HG02852 (cell line): ENCODE measurements at regions not wholly inside any gene's neighbourhood (a gene's known extent, or its start where the extent isn't known, plus 50 kb on each side); places are given as distances from the start of the nearest gene placed in this dataset.

Experiments used
- ATAC-seq: cut with Tn5 transposase; IDR thresholded peaks from one replicate; pipeline ENCODE4 v1.9.1; 2021; ENCODE audit warnings: mild to moderate bottlenecking, moderate library complexity; ENCODE audit not compliant: unreplicated experiment

DNA sequence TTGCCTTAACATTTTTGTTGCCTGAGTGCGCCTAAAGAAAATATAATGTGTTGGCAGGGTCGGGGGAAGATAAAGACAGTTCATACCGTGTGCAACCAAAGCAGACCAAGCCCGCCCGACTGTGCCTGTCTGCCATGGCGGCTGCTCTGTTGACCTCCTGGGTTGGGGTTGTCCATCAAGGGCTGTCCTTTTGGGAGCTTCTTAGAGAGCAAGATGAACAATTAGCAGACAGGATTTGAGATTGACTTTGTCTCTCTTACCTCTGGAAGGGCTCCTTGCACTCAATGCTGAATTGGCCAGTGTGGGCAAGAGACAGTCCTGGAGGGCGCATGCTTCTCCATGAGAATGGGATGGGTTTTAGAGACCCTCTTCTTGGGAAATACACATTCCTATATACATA lies 319.6 kb downstream of the GLRX3 start:
- ATAC-seq, result no peak

DNA sequence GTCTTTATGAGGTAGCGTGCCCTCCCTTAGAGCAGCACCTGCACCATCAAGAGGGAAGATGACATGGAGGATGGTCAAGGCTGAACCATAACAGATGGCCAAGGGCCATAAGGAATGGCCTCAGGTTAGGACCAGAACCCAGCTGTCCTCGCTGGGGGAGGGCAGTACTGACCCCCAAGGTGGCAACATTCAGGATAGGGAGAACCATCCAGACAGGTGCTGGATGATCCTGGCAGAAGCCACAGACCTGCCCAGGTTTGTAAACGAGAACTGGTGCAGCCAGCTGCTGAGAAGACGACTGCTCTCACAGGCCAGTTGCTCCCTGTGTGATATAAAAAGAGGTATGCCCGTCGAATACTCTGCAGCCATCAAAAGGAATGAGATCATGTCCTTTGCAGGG lies 320.4 kb downstream of the GLRX3 start:
- ATAC-seq, result no peak

DNA sequence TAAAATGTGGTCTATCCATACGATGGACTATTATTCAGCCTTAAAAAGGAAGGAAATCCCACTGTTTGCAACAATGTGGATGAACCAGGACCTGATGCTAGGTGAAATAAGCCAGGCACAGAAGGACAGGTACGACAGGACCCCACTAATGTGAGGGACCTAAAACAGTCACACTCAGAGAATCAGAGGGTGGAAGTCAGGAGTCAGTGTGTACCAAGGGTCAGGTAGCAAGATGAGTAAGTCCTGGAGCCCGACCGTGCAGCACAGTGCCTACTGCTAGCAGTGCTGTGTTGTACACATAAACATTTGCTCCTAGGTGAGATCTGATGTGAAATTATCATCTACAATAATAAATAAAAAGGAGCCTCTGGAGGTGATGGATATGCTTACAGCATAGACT lies 322.3 kb downstream of the GLRX3 start:
- no peak for ATAC-seq

DNA sequence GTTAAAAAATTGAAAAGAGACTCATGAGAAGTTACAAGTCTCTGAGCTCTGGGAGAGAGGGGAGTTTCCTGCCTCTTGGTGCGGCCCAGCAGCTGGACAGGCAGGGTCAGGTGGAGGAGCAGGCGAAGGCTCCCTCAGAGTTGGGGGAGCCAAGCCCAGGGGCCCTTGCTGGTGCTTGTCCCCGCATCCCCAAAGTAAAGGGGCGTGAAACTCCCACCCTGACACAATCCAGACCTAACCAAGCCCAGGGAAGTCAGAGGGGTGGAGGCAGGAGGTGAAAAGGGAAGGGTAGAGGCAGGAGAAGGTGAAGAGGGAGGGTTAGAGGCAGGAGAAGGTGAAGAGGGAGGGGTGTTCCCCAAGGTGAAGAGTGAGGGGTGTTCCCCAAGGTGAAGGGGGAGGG lies 322.8 kb downstream of the GLRX3 start:
- ATAC-seq, result no peak

DNA sequence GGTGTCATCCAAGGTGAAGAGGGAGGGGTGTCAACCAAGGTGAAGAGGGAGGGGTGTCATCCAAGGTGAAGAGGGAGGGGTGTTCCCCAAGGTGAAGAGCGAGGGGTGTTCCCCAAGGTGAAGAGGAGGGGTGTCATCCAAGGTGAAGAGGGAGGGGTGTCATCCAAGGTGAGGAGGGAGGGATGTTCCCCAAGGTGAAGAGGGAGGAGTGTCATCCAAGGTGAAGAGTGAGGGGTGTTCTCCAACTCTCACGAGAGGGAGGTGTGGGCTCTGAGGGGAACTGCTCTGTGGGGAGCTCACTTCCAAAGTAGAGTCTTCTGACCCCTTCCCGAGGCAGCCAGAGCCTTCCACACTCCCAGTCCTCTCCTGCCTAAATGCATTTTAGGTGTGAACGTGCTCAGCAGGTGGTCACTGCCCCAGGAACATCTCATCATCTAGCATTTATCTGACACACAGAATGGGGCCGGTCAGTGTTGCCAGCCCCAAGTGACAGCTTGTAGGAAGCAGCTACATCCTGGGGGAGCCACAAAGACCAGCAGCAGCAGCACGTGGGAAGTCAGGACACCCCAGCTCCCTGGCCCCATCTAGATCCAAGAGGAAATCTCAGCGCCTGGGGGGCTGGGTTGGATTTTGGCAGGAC lies 323.8 kb downstream of the GLRX3 start:
- no peak for ATAC-seq

DNA sequence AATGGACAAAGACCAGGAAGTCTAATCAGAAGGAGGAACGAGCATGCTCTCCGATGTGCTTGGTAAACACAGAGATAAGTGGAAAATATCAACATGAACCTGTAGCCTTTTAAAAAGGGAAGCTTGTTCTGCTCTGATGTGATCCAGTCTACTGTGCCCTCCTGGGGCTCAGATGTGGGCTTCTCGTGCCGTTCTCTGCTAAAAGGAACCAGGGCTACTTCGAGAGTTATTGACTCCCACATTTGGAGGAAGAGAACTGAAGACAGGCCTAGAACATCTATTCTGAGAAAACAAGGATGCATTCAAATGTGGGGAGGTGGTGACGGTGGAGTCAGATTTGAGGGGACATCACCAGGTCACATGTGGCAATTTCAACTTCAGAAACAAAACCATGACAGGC lies 325.4 kb downstream of the GLRX3 start:
- no peak for ATAC-seq

DNA sequence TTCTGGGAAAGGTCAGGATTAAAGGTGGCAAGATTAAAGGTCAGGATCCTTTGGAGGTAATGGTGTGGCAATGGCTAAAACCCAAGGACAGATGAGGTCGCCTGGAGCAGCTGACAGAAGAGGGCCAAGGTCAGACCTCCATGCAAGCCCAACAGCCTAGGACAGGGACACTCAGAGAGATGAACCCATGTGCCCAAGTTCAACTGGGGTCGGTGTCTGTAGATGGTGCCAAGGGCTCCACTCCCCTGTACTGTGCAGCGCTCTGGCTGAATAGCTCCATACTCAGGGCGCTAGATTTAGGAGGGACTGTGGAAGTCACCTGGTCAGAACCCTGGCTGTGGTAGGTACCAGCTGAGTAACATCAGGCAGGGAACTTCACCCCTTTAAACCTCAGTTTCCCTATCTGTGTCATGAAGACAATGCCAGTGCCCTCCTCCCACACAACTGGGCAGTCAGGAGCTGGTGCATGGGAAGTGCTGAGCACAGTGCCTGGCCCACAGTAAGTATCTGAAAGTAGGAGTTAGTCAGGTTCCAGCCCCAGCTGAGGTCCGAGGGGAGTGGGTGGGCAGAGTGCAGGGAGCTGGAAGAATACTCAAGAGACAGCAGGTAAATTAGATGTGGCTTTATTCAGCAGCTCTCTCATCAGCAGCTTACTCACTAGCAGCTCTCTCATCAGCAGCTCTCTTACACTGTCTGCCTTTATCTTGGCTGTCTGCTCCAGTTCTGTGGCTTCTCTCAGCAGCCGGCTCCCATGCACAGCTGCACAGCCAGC lies 327.1 kb downstream of the GLRX3 start:
- ATAC-seq, result no peak

DNA sequence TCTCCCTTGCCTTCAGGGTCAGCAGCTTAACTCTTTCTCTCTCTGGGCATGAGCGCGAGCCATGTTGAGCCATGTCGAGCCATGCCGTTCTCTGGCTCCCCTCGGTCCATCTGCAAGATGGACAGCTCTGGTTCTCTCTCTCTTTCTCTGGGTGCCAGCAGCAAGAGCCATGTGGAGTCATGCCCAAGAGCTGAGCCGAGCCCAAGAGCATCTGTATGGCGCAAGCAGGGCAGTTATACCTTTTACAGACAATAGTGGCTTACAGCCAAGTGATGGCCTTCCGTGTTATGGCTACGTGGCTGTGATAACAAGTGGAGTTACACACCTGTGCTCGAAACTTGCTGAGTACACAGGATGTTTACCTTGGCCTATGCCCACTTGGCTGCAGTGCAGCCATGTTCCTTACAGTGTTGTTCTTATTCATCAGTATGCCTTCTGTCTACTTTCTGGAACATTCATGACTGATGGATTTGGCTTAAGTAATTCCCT lies 327.7 kb downstream of the GLRX3 start:
- ATAC-seq, result no peak

DNA sequence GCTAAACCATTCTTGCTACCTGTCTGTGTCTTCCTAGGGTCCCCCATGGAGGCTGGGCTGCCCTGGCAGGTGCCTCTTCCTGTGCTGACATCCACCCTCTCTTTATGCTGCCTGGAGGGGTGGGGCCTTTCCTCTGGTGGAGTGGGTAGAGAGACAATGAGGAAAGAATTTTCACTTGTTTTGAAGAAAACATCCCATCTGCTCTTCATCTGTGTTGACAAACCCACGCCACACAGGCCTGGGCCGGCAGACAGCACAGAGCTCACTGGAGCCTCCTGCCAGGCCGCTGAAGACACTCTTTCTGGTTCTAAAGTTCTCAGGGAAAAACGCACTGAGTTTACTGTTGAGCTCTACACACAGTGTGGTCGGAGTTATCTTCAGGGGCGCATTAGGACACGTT lies 328.2 kb downstream of the GLRX3 start:
- no peak for ATAC-seq

DNA sequence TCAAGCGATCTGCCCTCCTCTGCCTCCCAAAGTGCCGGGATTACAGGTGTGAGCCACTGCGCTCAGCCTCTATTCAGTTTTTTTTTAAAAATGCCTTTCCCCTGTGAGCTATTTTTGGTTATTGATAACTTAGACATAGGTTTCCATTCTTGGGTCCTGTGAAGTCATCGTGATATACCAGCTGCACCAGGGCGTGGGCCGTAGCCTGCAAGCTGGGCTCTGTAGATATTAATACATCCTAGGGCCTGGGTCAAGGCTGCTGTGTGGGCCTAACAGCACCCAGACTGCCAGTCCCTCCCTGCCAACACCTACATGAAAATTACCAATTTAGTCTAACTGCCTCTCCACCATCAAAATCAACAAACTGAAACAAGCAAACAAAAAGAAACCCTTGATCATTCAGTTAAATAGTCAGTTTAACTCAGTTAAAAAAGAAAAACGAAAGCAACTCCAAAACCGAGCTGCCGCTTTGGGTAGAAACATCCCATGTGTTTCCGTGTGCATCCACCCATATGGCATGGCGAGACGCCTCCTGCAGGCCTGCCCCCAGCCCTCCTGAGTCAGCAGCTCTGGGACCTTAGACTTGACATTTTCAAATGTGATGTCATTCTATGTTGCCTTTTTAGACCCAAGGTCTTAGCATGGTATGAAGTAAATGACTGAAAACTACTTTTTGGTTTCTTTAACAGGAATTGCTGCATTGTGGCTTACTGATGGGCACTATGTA lies 330.2 kb downstream of the GLRX3 start:
- no peak for ATAC-seq

DNA sequence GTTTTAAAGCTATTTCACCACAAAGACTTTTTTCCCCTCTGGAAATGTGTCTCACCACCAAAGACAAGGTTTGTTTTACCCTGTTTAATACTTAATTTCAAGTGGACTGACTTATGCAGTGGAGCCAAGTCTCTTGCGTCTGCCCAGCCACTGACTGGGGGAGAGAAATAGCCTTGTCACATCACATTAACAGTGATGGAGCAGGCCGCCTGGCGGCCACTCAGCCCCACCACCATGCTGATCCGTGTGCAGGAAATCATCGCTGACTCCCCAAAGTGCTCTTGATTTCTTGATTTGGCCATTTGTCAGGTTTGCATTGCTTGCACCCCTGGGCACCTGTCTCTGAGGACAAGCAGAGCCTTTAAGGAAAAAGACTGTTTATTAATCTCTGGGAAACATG lies 334.1 kb downstream of the GLRX3 start:
- ATAC-seq, result no peak

DNA sequence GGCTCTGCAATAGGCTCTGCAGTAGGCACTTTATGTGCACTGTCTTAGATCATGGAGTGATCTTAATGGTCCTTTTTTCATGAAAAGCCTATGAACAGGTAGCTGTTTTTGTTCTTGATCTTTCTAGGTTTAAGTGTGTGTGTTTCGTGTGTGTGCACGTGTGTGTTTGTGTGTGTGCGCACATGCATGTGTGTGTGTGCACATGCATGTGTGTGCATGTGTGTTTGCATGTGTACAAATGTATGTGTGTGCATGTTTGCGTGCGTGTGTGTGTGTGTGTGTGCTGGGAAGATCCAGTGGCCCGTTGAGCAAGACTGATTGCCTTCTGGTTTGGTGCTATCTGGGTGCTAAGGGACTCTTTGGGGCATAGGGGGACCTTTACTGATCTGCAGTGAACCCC lies 334.8 kb downstream of the GLRX3 start:
- ATAC-seq, result no peak

DNA sequence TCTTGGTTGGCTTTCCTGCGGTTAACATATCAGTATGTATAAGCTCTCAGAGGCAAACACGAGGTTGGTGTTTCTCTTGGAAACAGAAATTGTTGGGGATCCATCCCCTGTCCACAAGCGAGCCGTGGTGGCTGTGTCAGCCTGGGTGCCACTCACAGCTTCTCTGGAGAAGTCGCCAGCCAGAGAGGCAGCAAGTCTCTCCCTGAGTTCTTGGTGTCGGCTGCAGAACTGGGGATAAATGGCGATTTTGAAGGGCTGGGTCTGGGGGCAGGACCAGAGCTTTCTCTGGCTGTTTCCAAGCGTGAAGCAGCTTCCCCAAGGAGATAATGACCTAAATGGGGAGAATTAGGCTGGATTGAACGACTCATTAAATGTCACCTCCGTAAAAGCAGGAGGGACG lies 335.3 kb downstream of the GLRX3 start:
- ATAC-seq, result no peak

DNA sequence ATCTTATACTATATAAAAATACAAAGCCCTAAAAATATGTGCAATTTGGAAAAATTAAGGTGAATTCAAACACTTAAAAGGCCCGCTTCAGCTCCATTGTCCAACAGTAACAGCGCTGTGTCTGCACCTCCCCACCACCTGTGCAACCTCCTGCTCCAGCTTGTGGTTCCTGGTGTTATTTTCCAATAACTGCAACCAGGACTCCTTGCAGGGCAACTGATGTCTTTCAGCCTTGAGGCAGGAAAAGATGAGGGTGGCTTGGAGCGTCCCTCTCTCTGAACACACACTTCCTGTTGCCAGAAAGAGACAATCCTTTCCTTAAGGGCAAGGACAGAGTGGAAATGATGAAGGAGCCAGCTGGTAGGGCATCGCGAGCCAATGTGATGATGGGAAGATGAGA lies 336.0 kb downstream of the GLRX3 start:
- ATAC-seq, result no peak

DNA sequence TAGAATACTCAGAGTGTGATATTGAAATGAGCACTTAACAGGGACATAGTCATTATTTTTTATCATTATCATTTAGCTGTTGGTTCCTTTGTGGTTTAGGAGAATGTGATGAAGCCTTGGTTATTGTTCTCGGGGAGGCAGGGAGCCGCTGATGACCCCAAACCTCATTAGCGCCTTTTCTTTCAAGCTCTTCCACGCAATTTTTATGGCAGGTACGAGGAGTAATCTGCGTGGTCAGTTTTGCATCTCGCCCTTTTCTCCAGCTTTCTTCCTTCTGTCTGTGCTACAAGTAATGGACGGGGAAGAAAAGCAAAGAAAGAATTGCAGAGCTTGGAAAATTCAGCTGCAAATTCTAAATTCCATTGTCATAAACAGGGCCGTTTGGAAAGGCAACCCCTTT lies 338.4 kb downstream of the GLRX3 start:
- ATAC-seq, result no peak

DNA sequence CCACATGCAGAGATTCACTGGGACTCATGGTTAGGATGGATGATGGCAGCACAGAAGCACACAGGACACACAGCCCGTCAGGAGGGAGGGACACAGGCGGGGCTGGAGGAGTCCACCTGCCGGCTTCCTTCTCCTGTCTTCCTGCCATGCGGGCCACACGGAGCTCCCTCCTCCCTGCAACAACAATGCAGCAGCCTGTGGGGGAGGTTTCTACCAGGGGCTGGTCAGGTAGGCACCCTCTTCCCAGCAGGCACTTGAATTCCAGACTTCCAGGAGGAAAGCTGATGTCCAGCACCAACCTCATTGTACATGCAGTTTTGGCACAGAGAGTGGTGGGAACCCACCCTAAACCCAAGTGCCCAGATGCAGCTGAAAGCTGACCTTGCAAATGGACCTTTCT lies 341.2 kb downstream of the GLRX3 start:
- ATAC-seq, result no peak

DNA sequence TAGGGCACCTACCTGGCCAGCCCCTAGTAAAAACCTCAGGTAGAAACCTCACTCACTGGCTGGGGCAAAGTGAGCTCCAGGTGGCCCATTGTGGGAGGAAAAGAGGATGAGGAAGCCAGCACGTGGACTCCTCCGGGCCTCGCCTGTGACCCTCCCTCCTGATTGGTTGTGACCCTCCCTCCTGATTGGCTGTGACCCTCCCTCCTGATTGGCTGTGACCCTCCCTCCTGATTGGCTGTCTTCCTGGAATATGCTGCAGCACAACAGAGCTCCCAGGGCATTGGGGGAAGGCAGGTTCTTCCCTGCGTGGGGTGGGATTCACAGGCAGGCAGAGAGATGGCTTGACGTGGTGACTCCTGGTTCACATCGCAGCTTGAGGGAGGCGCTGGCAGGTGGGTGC lies 343.0 kb downstream of the GLRX3 start:
- ATAC-seq, result no peak

DNA sequence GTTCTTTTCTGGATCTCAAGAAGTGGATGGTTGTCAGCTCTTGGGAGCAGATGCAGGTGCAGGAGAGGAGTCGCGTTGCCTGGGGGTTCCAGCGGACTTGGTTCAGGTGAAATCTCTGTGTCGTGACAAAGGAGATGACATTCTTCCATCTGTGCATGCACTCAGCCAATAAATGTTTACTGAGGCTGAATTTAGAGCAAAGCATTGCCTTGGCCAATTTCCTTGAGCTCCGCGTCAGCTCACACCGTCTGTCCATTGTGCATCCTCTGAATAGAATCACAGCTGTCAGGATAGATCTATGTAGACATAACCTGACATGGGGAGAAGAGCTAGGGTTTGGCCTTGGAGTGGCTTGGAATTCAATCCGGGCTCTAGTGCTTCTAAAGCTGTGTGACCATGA lies 343.7 kb downstream of the GLRX3 start:
- no peak for ATAC-seq

DNA sequence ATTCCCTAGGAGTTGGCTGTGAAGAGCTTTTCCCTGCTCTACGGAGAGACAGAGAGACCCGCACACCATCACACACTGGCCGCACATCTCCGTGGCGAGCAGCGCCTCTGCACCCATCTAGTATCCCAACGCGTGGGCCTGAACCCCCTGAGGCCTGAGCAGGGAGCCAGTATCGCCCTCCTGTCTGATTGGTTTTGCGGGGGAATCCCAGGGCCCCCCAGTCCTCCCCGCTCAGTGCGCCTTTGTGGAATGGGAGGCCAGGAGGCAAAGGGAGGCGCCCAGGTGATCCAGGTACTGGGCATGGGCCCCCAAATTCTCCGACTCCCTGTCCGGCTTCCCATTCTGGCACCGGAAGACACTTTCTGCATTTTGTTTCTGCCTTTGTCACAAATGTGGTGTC lies 344.3 kb downstream of the GLRX3 start:
- no peak for ATAC-seq

DNA sequence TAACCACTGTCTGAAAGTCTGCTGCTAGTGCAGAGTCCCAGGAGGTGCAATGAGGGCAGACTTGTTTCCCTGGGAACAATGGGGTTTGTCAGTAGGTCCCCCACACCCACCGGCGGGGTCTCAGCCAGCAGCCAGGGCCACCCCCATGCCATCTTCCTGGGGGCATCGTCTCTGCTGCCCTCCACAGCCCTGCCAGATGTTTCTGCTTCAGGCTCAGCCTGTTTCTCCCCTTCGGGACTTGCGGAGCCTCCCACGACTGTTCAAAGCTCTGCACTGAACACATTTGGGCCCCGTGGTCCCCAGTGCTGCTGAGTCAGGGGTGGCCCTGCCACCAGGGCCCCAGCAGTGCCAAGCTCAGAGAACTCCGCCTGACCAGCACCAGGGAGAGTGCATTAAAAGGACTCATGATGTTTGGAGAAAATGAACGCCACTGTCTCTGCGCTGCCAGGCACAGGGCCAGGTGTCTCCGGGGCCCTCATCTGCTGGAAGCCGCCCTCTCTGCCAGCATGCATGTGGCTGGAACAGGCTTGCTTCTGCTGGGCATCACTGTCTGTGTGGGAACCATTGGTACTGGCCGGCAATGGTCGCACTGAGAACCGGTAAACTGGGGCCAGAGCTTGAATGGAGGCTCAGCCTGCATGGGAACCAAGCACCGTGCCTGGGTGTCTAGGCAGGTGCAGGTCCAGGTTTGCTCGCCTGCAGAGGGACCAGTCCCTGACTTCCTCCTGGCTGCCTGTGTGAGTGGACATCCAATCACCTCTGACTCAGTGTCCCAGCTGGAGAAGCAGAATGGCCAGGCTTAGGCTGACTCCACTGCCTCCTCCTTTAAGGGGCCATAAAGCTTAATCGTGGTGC lies 345.1 kb downstream of the GLRX3 start:
- ATAC-seq, result no peak

DNA sequence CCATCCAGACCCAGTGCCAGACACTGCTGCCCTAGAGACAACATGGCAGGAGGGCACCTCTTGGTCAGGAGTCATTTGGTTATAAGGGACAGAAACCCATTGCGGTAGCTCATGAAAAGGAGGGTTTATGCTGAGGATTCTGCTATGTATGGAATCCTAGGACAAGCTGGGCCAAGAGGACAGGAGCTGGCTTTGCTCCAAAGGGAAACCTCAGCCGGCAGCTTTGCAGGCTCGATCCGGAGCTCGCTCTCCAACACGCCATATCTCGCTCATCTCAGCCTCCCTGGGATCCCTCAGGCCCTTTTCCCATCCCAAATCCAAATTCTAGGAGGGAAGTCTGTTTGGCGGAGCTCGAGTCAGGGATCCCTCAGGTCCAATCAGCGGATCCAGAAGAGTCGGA lies 345.7 kb downstream of the GLRX3 start:
- no peak for ATAC-seq
